Peyer's patch (tissue), 4 donors: ENCODE measurements at regions not wholly inside any gene's neighbourhood (a gene's known extent, or its start where the extent isn't known, plus 50 kb on each side); places are given as distances from the start of the nearest gene placed in this dataset.
"Not testable (repeated sequence)": the region's sequence is repeated elsewhere in the genome, so short reads cannot be mapped to it uniquely, and the experiment has no call there.

Experiments
- POLR2A ChIP-seq, 2 donors: fragments of 450-650 bp; IDR thresholded peaks; one replicate each; pipeline ENCODE4 v1.5.1; 2017; ENCODE audit warnings: antibody characterized with exemption in 2 of 2, mild to moderate bottlenecking in 2 of 2, moderate library complexity in 2 of 2
- TF ChIP-seq, protein P1 (sequence below), 6 experiments: fragments of 450-650 bp in 4 of 6; fragments of 200-600 bp in 2 of 6; sonication (generic) in 1 of 6; IDR thresholded peaks; one replicate each; pipeline ENCODE4 v1.5.1; 2017 to 2019; ENCODE audit warnings: antibody characterized with exemption in 6 of 6, mild to moderate bottlenecking in 3 of 6, moderate library complexity in 1 of 6

DNA sequence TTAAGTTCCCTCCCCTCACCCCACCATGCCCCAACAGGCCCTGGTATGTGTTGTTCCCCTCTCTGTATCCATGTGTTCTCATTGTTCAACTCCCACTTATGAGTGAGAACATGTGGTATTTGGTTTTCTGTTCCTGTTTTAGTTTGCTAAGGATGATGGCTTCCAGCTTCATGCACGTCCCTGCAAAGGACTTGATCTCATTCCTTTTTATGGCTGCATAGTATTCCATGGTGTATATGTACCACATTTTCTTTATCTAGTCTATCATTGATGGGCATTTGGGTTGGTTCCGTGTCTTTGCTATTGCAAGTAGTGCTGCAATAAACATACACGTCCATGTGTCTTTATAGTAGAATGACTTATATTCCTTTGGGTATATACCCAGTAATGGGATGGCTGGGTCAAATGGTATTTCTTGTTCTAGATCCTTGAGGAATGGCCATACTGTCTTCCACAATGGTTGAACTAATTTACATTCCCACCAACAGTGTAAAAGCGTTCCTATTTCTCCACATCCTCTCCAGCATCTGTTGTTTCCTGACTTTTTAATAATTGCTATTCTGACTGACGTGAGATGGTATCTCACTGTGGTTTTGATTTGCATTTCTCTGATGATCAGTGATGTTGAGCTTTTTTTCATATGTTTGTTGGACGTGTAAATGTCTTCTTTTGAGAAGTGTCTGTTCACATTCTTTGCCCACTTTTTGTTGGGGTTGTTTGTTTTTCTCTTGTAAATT, 93.8 kb upstream of the TMEM17 start:
- TF ChIP-seq, protein P1, sequence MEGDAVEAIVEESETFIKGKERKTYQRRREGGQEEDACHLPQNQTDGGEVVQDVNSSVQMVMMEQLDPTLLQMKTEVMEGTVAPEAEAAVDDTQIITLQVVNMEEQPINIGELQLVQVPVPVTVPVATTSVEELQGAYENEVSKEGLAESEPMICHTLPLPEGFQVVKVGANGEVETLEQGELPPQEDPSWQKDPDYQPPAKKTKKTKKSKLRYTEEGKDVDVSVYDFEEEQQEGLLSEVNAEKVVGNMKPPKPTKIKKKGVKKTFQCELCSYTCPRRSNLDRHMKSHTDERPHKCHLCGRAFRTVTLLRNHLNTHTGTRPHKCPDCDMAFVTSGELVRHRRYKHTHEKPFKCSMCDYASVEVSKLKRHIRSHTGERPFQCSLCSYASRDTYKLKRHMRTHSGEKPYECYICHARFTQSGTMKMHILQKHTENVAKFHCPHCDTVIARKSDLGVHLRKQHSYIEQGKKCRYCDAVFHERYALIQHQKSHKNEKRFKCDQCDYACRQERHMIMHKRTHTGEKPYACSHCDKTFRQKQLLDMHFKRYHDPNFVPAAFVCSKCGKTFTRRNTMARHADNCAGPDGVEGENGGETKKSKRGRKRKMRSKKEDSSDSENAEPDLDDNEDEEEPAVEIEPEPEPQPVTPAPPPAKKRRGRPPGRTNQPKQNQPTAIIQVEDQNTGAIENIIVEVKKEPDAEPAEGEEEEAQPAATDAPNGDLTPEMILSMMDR (IDR thresholded peaks at IDR 0.05) = not testable (repeated sequence)
- TF ChIP-seq POLR2A (IDR thresholded peaks at IDR 0.05) = not testable (repeated sequence)
